HG02759 (cell line): ENCODE measurements at regions not wholly inside any gene's neighbourhood (a gene's known extent, or its start where the extent isn't known, plus 50 kb on each side); places are given as distances from the start of the nearest gene placed in this dataset.
"Not testable (repeated sequence)": the region's sequence is repeated elsewhere in the genome, so short reads cannot be mapped to it uniquely, and the experiment has no call there.

Experiments used
- ATAC-seq: cut with Tn5 transposase; IDR thresholded peaks from one replicate; pipeline ENCODE4 v1.9.1; 2021; ENCODE audit warnings: mild to moderate bottlenecking, moderate library complexity; ENCODE audit not compliant: unreplicated experiment

DNA sequence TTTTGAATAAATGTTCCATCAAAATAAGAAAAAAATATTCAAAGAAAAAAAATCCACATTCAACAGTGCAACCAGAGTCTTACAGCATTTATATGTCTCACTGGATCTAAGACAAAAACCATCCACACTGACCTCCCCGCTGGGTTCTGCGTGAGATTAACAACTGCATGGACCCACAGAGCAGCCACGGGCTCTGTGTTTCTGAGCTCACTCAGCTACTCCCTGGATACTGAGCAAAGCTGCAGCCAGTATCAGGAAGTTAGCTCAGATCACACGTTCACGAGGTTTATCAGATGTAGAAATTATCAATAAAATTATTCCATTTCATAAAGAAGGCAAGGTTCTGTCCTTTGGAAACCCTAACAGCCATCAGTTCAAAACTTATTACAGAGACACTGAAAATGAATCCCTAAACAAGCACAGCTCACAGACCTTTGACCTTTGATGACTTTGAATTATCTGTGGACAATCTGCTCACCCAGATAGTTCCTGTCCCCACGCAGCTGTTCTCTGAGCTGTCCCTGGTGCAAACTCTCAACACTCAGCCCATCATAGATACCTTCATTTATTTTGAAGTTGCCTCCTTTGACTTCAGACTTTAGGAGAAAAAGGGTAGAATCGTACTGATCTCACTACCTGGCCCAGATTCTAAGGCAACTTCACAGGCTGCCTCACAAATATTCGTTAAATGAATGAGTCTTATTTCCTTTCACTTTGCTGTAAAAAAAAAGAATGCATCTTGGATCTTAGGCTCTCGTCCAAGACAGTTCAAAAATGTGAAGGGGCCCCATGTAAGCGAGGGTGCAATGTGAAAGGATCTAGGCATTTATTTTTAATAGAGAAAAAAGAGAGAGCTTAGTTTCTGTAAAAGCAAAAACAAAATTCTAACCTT is 67.7 kb upstream of the SVIL start:
- no peak for ATAC-seq

DNA sequence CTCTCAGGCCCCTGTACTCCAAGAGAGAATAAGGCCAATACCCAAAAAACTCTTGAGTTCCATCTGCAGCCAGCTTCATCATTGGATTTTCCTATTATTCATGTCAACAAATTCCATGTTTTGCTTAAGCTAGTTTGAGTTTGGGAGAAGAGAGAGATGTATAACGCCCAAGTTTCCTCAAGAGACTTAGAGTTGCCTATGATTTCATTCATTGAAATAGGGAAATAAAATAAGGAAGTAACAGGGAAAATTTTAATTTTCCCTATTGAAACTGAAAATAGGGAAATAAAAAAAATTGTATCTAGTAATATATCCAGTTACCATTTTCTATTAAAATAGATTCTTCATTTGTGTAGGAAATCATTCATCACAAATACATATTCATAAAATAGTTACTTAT is 66.5 kb upstream of the SVIL start:
- ATAC-seq, result no peak

DNA sequence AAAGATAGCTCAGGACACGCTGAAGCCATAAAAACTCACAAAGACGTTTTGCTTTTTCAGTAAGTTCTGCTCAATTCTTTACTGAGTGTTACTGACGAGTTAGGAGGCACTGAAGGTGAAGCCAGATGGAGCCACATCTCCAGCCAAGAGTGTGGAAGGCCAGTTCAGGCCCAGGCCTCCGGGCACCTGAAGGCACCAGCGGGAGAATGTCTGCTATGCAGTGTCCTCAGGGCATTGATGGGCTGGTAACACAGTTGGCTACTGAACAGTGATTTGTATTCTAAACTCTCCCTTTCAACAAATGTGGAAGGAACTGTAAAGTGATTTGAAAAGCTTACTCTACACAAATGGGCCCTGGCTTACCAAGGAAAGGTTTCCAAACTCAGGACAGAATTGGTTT is 64.8 kb upstream of the SVIL start:
- no peak for ATAC-seq

DNA sequence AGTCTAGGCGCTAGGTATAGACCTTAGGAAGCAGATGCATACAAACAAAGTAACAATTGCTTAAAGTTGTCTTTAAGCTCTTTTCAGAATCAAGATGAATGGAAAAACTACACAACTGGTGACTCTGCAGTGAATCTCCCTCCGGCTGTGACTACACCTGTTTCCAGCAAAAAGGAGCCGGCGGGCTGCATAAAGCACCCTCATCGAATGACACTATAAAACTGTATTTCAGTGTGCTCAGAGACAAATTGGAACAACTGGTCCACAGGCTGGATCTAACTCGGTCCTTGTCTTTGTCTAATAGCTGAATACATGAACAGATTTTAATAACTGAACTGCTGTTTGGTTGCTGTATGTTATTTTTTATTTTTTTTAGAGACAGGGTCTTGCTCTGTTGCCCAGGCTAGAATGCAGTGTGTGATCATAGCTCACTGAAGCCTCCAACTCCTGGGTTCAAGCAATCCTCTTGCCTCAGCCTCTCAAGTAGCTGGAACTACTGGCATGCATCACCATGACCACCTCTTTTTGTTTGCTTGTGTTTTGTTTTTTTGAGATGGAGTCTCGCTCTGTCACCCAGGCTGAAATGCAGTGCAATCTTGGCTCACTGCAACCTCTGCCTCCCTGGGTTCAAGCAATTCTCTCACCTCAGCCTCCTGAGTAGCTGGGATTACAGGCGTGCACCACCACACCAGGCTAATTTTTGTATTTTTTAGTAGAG is 64.2 kb upstream of the SVIL start:
- no peak for ATAC-seq

DNA sequence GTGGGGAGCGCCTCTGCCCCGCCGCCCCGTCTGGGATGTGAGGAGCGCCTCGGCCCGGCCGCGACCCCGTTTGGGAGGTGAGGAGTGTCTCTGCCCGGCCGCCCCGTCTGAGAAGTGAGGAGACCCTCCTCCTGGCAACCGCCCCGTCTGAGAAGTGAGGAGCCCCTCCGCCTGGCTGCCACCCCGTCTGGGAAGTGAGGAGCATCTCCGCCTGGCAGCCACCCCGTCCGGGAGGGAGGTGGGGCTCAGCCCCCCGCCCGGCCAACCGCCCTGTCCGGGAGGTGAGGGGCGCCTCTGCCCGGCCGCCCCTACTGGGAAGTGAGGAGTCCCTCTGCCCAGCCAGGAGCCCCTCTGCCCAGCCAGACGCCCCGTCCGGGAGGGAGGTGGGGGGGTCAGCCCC is 61.8 kb upstream of the SVIL start:
- not testable (repeated sequence) for ATAC-seq

DNA sequence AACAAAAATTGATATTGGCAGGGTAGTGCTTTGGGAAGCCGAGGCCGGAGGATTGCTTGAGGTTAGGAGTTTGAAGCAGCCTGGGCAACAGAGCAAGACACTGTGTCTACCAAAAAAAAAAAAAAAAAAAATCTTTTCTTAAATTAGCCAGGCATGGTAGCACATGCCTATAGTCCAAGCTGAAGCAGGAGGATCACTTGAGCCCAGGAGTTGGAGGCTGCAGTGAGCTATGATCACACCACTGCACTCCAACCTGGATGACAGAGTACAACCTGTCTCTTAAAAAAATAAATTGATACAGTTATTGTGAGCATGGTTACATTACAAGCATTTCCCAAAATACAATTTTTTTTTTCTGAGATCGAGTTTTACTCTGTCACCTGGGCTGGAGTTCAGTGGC is 59.4 kb upstream of the SVIL start:
- no peak for ATAC-seq

DNA sequence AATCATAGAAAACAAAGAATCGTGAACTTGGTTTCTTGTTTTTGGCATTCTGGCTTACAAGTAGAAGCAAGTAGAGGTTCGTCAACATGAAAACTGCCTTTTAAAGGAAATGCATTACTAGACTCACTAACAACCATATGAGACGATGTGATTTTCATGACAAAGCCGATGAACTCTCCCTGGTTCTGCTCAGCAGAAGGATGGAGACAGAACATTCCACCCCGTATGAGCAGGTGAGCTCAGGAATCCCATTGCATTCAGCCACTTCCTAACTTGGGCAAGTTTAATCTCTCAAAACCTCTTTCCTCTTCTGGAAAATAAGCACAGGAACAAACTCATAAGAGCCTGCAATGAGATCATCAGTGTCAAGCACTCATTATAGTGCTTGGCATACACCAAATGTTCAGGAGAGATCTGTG is 57.4 kb upstream of the SVIL start:
- ATAC-seq, result no peak

DNA sequence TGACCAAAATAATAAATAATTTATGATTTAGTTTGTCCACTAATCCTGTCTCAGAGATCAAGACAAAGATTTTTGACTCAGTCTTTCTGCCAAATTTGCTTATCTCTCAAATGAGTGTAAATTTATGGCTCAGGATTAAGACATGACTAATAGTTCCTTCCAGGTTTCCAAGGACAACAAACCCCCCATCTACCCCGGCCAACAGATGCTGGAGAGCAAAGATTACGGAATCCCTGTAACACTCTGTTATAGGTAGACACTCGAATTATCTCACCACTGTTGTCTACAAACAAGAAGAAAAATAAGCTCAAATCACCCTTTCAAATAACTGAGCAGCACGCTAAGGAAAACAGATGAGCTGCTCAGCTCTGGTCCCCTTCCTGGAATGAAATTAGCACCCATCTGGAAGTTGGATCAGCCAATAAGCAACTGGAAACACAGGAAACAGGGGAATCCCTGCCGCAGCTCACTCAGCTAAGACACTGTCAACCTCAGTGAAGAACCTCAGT is 56.8 kb upstream of the SVIL start:
- ATAC-seq, result no peak

DNA sequence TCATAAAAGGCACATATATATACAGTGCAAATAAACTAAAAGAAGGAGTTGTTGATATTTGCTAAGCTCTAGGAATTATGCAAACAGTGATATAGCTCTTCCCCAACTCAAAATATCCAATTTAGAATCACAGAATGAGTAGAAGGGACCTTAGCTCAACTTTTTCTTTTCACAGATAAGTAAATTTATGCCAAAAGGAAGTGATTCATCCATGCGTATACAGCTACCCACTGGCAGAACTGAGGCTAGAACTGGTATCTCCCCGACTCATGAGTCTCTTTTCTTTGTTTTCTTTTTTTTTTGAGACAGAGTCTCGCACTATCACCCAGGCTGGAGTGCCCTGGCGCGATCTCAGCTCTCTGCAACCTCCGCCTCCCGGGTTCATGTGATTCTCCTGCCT is 54.2 kb upstream of the SVIL start:
- ATAC-seq, result no peak

DNA sequence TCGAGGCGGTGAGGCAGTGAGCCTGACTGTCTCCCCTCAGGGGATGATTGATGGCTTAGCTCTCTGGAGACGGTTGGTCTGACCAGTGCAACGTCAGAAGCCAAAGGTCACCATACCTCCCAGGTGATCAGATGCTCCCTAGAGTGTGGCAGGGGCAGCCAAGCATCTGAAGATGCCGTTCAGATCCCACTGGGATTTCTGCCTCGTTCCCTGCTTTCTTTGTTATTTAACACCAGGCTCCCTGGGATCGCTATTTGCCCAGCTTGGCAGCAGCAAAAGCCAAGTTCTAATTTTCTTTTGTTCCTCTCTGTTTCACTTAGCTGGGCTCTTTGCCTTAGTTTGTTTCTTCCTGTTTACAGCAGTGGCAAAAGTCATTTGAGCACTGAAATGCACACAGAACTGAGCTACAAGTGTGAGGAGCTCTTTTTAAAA is 53.5 kb upstream of the SVIL start:
- no peak for ATAC-seq

DNA sequence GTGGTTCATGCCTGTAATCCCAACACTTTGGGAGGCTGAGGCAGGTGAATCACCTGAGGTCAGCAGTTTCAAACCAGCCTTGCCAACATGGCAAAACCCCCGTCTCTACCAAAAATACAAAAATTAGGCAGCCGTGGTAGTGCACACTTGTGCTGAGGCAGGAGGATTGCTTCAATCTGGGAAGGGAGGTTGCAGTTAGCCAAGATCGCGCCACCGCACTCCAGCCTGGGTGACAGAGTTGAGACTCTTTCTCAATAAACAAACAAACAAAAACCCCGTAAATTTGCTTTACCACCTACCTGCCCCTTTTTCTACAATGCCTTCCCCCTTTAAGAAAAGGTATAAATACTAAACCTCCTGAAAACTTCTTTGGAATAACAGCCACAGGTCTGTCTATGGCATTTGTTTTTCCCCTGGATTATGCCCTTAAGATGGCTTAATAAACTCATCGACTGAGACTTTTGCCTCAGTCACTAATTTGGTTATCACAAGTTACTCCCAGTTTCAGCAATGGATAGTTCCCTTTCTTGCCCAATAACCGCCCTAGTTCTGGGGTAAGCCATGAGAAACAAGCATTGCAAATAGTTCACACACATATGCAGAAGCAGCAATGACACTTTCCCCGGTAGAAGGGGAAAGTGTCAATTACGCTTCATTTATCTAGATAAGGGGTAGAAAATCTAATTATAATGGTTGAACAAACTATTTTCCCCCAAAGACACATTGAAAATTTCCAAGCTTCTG is 52.8 kb upstream of the SVIL start:
- no peak for ATAC-seq

DNA sequence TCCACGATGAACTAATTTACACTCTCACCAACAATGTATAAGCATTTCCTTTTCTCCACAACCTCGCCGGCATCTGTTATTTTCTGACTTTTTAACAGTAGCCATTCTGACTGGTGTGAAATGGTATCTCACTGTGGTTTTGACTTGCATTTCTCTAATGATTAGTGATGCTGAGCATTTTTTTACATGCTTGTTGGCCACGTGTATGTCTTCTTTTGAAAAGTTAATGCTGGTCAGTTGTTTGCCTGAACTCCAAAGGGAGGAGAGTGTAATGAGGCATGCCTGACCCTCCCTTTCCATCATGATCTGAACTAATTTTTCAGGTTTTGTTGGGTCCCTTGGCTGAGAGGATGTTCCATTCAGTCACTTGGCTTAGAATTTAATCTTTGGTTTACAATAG is 50.7 kb upstream of the SVIL start:
- no peak for ATAC-seq
